ENCODE measurements at regions not wholly inside any gene's neighbourhood (a gene's known extent, or its start where the extent isn't known, plus 50 kb on each side); places are given as distances from the start of the nearest gene placed in this dataset.
"Not testable (repeated sequence)": the region's sequence is repeated elsewhere in the genome, so short reads cannot be mapped to it uniquely, and the experiment has no call there.

- Histone ChIP-seq H3K9ac (replicated peaks; ENCODE audit: extremely low read depth, insufficient read depth, low read length) (no peak overlapping the region), H3K27me3 (ENCODE audit: control insufficient read depth in 2 of 2, insufficient read depth in 2 of 2, low read length in 2 of 2) (no peaks in the 10 kb centered on the region), H3K4me1 (ENCODE audit: control insufficient read depth, extremely low read depth, insufficient read depth, low read length) (no peaks in the 10 kb centered on the region), H3K4me3 (replicated peaks in 1 of 3; ENCODE audit: insufficient read depth in 1 of 3, low read depth in 1 of 3, low read length in 3 of 3) (no peak overlapping the region), H4K20me1 (replicated peaks; ENCODE audit: control insufficient read depth, extremely low read depth, insufficient read depth, low read length) (no peaks in the 10 kb centered on the region), H3K9me1 (replicated peaks; ENCODE audit: control insufficient read depth, extremely low read depth, insufficient read depth, low read length) (no peaks in the 10 kb centered on the region), H3K79me2 (ENCODE audit: control insufficient read depth, insufficient read depth, low read length) (no peaks in the 10 kb centered on the region), H3K36me3 (ENCODE audit: control insufficient read depth in 2 of 2, extremely low read depth in 1 of 2, insufficient read depth in 2 of 2, low read length in 2 of 2) (no peaks in the 10 kb centered on the region), H2AFZ (ENCODE audit: low read depth, low read length) (no peak overlapping the region), H3K4me2 (ENCODE audit: insufficient read depth, low read length) (no peak overlapping the region), H3K27ac (ENCODE audit: insufficient read depth, low read depth, low read length) (no peak overlapping the region), H3K9me3 (replicated peaks; ENCODE audit: control insufficient read depth, insufficient read depth, low read length) (no peaks in the 10 kb centered on the region)
- FAIRE-seq (no peak), DNase-seq (ENCODE audit: low read depth, low spot score) (no peak)
- no TSS peak for BruUV-seq (replicated peaks)
- dilution Hi-C loops (cut with MboI; ENCODE audit: extremely low pct_ligation_motif_present, low sequenced_read_pairs) (no loop called here), intact Hi-C loops (cut with micrococcal nuclease) (no loop called here)
- POLR2A ChIA-PET = no interaction called here
- CTCF ChIA-PET = no interaction called here
- TF ChIP-seq MYC (IDR thresholded peaks at IDR 0.05; ENCODE audit: low read depth, low read length) = no peak
Observed at GRCh38 chr3:14033023-14033422, 91.6 kb downstream of the CHCHD4 start.

GRCh38 chr3:14031271-14031670, 93.4 kb downstream of the CHCHD4 start:
- H3K9ac ChIP-seq (replicated peaks; ENCODE audit: extremely low read depth, insufficient read depth, low read length) = no peak overlapping the region
- H2AFZ ChIP-seq (ENCODE audit: low read depth, low read length) = no peak overlapping the region

GRCh38 chr3:14029390-14029995, 95.2 kb downstream of the CHCHD4 start:
- H3K79me2 ChIP-seq (ENCODE audit: control insufficient read depth, insufficient read depth, low read length); H4K20me1 ChIP-seq (replicated peaks; ENCODE audit: control insufficient read depth, extremely low read depth, insufficient read depth, low read length); H3K36me3 ChIP-seq (ENCODE audit: control insufficient read depth in 2 of 2, extremely low read depth in 1 of 2, insufficient read depth in 2 of 2, low read length in 2 of 2); intact Hi-C loops (cut with micrococcal nuclease); H3K4me1 ChIP-seq (ENCODE audit: control insufficient read depth, extremely low read depth, insufficient read depth, low read length); BruUV-seq (replicated peaks); H3K27me3 ChIP-seq (ENCODE audit: control insufficient read depth in 2 of 2, insufficient read depth in 2 of 2, low read length in 2 of 2); H3K4me2 ChIP-seq (ENCODE audit: insufficient read depth, low read length); CTCF ChIA-PET; dilution Hi-C loops (cut with MboI; ENCODE audit: extremely low pct_ligation_motif_present, low sequenced_read_pairs); H2AFZ ChIP-seq (ENCODE audit: low read depth, low read length); H3K9me3 ChIP-seq (replicated peaks; ENCODE audit: control insufficient read depth, insufficient read depth, low read length); FAIRE-seq; H3K9me1 ChIP-seq (replicated peaks; ENCODE audit: control insufficient read depth, extremely low read depth, insufficient read depth, low read length); DNase-seq (ENCODE audit: low read depth, low spot score); H3K4me3 ChIP-seq (replicated peaks in 1 of 3; ENCODE audit: insufficient read depth in 1 of 3, low read depth in 1 of 3, low read length in 3 of 3); H3K27ac ChIP-seq (ENCODE audit: insufficient read depth, low read depth, low read length); H3K9ac ChIP-seq (replicated peaks; ENCODE audit: extremely low read depth, insufficient read depth, low read length); POLR2A ChIA-PET: not testable (repeated sequence)

More at GRCh38 chr3:14031271-14031670, 93.4 kb downstream of the CHCHD4 start:
- no peak for TF ChIP-seq GATA2 (IDR thresholded peaks at IDR 0.05; ENCODE audit: insufficient read depth, insufficient read length, low read depth, low read length)
- peak; percentile 70 for TF ChIP-seq FOS (IDR thresholded peaks at IDR 0.05; ENCODE audit: borderline replicate concordance, insufficient read depth, low read length)
- CTCF ChIA-PET = no interaction called here
- POLR2A ChIA-PET = no interaction called here
- Histone ChIP-seq H3K27me3 (ENCODE audit: control insufficient read depth in 2 of 2, insufficient read depth in 2 of 2, low read length in 2 of 2) (no peaks in the 10 kb centered on the region), H3K4me1 (ENCODE audit: control insufficient read depth, extremely low read depth, insufficient read depth, low read length) (no peaks in the 10 kb centered on the region), H3K4me3 (replicated peaks in 1 of 3; ENCODE audit: insufficient read depth in 1 of 3, low read depth in 1 of 3, low read length in 3 of 3) (no peak overlapping the region), H3K4me2 (ENCODE audit: insufficient read depth, low read length) (no peak overlapping the region), H3K27ac (ENCODE audit: insufficient read depth, low read depth, low read length) (no peak overlapping the region), H4K20me1 (replicated peaks; ENCODE audit: control insufficient read depth, extremely low read depth, insufficient read depth, low read length) (no peaks in the 10 kb centered on the region), H3K9me1 (replicated peaks; ENCODE audit: control insufficient read depth, extremely low read depth, insufficient read depth, low read length) (no peaks in the 10 kb centered on the region), H3K9me3 (replicated peaks; ENCODE audit: control insufficient read depth, insufficient read depth, low read length) (no peaks in the 10 kb centered on the region), H3K79me2 (ENCODE audit: control insufficient read depth, insufficient read depth, low read length) (no peaks in the 10 kb centered on the region), H3K36me3 (ENCODE audit: control insufficient read depth in 2 of 2, extremely low read depth in 1 of 2, insufficient read depth in 2 of 2, low read length in 2 of 2) (no peaks in the 10 kb centered on the region)
- no peak for DNase-seq (ENCODE audit: low read depth, low spot score)
- dilution Hi-C loops (cut with MboI; ENCODE audit: extremely low pct_ligation_motif_present, low sequenced_read_pairs) (no loop called here), intact Hi-C loops (cut with micrococcal nuclease) (no loop called here)
- BruUV-seq (replicated peaks) = no TSS peak
- FAIRE-seq = no peak

DNA sequence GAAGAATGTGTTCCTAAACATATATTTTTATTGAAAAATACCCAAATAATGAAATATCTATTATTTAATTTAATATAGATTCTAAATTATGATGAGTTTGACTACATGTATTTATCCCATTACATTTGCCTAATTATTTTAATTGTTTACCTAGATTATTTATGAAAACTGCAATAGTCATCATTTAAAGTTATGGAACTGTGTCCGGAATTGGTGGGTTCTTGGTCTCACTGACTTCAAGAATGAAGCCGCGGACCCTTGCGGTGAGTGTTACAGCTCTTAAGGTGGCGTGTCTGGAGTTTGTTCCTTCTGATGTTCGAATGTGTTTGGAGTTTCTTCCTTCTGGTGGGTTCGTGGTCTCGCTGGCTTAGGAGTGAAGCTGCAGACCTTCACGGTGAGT, 96.5 kb downstream of the CHCHD4 start:
- not testable (repeated sequence) for H3K4me2 ChIP-seq (ENCODE audit: insufficient read depth, low read length); FAIRE-seq; H3K36me3 ChIP-seq (ENCODE audit: control insufficient read depth in 2 of 2, extremely low read depth in 1 of 2, insufficient read depth in 2 of 2, low read length in 2 of 2)

More for the DNA sequence above, 96.5 kb downstream of the CHCHD4 start:
- BruUV-seq (replicated peaks); H3K9me3 ChIP-seq (replicated peaks; ENCODE audit: control insufficient read depth, insufficient read depth, low read length); H3K4me1 ChIP-seq (ENCODE audit: control insufficient read depth, extremely low read depth, insufficient read depth, low read length); H3K9ac ChIP-seq (replicated peaks; ENCODE audit: extremely low read depth, insufficient read depth, low read length); H3K79me2 ChIP-seq (ENCODE audit: control insufficient read depth, insufficient read depth, low read length); H3K27me3 ChIP-seq (ENCODE audit: control insufficient read depth in 2 of 2, insufficient read depth in 2 of 2, low read length in 2 of 2); H3K27ac ChIP-seq (ENCODE audit: insufficient read depth, low read depth, low read length); H2AFZ ChIP-seq (ENCODE audit: low read depth, low read length); intact Hi-C loops (cut with micrococcal nuclease); dilution Hi-C loops (cut with MboI; ENCODE audit: extremely low pct_ligation_motif_present, low sequenced_read_pairs); CTCF ChIA-PET; H4K20me1 ChIP-seq (replicated peaks; ENCODE audit: control insufficient read depth, extremely low read depth, insufficient read depth, low read length); H3K9me1 ChIP-seq (replicated peaks; ENCODE audit: control insufficient read depth, extremely low read depth, insufficient read depth, low read length); DNase-seq (ENCODE audit: low read depth, low spot score); H3K4me3 ChIP-seq (replicated peaks in 1 of 3; ENCODE audit: insufficient read depth in 1 of 3, low read depth in 1 of 3, low read length in 3 of 3); POLR2A ChIA-PET: not testable (repeated sequence)

Data from endothelial cell of umbilical vein (primary cell).